ENCODE measurements at regions not wholly inside any gene's neighbourhood (a gene's known extent, or its start where the extent isn't known, plus 50 kb on each side); places are given as distances from the start of the nearest gene placed in this dataset.

DNA sequence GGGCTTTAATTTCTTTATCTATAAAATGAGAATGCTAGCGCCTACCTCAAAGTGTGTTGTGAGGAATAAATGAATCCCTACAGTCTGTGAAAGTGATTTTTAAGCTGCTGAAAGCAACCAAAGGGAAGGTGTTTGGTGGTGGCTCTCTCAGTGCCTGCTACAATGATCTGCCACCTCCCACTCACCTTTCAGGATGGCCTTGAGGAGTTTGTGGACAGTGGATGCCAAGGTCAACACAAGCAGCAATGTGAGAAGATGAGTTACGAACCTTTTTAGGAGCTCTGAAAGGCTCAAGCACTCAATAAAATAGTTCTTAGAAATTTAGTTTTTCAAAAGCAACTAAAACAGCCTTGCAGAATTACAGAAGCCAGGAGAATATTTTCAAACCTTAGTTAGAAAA lies 176.6 kb upstream of the DPT start:
- in situ Hi-C loops (cut with HindIII; ENCODE audit: low pct_unique_long_range_greater_than_20kb, low sequenced_read_pairs): no loop called here
- no peak for DNase-seq (ENCODE audit: low read depth)

DNA sequence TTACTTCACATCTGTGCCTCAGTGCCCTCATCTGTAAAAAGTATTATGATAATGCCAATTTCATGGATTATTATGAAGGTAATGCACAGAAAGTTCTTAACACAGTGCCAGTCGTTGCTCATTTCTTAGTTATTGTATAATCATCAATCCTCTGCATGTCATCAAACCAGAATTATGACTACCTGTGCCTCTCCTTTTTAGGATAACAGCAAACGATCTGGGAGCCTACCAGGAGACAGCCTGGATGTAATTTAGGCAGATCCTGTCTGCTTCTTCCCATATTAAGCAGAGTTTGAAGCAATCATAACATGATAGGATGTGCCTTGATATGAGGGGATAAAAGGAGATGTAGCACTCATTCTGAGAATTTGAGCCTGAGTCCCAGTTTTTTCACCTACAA lies 177.4 kb upstream of the DPT start:
- in situ Hi-C loops (cut with HindIII; ENCODE audit: low pct_unique_long_range_greater_than_20kb, low sequenced_read_pairs): no loop called here
- no peak for DNase-seq (ENCODE audit: low read depth)

DNA sequence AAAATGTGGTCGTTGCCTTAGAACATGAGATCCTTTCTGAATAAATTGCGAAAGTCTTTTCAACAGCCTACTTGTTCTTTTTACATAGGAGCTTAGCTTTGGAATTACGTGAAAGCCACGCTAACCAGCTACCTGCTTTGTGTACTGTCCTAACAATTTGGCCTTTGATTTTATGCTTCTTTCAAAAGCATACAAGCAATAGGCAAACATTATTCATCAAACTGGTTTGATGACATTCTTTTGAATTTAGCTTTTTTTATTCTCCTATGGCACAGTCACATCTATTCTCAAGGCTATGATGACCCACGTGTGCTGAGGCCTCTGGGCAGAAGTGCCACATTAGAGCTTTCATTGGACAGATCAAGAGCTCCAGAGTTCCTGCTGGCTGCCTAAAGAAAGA lies 178.0 kb upstream of the DPT start:
- DNase-seq (ENCODE audit: low read depth): no peak

DNA sequence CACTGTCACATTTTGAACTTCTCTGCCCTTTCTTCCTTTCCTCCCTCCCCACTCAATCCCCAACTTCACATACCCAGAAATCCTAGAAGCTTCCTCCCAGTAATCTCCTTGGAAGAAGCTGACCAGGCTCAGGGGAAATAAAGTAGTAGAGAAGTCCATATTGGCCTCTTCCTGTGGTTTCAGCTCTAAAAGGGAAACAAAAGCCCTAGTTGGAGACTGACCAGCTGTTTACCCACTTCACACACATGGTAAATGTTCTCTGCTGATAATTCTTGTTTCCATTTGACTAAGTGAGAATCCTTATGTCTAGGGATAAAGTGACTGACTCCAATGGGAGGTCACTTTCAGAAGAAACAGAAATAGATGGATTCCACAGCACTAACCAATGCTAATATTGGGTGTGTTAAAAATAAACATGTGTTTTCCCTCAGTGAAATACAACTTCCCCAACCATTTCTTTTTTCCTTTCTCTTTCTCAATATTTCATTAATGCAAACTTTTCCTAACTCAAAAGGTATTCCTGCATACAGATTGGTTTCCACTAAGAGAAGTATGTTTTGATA lies 178.9 kb upstream of the DPT start:
- in situ Hi-C loops (cut with HindIII; ENCODE audit: low pct_unique_long_range_greater_than_20kb, low sequenced_read_pairs): no loop called here
- DNase-seq (ENCODE audit: low read depth): no peak

More for the DNA sequence above, 178.0 kb upstream of the DPT start:
- in situ Hi-C loops (cut with HindIII; ENCODE audit: low pct_unique_long_range_greater_than_20kb, low sequenced_read_pairs): no loop called here

DNA sequence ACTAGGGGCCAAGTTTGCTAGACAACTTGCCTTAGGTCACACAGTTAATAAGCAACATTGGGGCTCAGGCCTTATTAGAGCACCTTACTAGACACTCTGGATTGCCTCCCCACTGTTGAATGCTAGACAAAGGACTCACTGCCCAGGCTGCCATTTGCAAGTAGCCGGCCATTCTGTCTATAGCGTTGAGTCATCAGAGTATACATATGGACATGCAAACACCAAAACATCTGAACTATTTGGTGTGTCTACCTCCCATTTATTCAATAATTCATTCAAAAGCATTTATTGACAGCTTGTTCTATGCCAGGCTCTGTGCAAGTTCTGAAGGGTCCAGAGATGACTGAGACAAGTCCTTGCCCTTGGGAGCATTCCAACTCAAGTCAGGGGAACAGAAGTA lies 181.4 kb upstream of the DPT start:
- DNase-seq (ENCODE audit: low read depth): no peak
- in situ Hi-C loops (cut with HindIII; ENCODE audit: low pct_unique_long_range_greater_than_20kb, low sequenced_read_pairs): no loop called here

DNA sequence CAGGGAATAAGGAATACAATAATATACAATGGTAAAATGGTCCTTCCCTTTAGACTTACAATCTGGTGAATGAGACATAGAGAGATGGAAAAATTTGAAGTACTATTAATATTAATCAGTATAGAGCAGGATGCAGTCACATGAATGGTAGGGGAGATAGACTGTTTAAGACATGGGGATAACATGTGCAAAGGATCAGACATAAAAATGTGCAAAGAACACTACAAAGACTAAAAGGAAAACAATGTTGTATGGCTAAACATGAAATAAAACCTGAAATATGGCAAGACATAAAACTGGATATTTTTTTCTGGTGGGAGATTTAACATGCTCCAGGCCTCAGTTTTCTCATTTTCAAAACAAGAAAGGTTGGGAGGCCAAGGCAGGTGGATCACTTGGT lies 182.4 kb upstream of the DPT start:
- in situ Hi-C loops (cut with HindIII; ENCODE audit: low pct_unique_long_range_greater_than_20kb, low sequenced_read_pairs): no loop called here
- no peak for DNase-seq (ENCODE audit: low read depth)

DNA sequence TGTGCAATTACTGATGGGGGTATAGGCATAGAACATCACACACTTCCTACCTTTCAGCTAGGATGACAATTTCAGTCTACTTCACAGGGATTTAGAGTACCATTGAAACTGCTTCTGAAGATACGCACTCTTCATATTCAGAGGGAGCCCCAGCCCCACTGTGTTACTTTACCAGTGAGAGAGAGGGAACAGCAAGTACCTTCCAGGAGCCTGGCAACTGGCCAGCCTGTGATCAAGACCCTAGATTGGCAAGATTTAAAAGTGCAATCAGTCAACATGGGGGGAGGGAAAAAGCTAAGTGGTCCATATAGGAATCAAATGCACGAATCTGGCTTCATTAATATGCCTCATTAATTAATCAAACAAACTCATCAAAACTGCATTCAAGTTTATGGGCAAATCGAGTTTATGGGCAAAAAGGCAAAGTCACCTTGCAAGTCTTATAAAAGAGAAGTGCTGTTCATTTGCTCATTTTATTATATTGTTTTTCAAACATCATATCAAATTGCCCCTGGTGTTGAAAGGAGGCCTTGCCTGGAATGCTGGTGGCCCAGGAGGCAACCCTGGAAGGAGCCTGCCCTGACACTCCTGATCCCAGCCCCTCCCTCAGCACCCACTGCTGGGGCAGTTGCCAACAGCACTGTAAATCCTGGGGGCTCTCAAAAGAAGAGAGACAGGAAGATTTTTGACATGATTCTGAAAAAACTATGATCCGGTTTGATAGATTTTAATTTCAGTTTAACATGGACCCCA lies 184.9 kb upstream of the DPT start:
- in situ Hi-C loops (cut with HindIII; ENCODE audit: low pct_unique_long_range_greater_than_20kb, low sequenced_read_pairs): no loop called here
- no peak for DNase-seq (ENCODE audit: low read depth)

DNA sequence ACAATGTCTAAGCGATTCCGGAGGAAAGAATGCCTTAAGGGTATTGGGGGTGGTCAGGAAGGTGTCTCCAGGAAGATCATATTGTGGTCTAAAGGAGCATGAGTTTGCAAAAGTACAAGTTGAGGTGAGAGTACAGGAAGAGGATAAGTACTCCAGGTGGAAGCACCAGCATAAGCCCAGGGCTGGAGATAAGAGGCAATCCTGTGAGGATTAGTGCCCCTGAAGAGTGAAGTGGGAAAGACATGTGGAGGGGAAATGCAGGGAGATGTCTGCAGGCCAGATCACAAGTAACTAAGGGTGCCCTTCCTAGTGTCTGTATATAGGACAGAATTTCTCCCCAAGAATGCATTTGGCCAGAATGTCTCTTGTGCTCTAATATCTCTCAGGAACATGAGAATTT lies 188.3 kb upstream of the DPT start:
- in situ Hi-C loops (cut with HindIII; ENCODE audit: low pct_unique_long_range_greater_than_20kb, low sequenced_read_pairs): no loop called here
- DNase-seq (ENCODE audit: low read depth): no peak

DNA sequence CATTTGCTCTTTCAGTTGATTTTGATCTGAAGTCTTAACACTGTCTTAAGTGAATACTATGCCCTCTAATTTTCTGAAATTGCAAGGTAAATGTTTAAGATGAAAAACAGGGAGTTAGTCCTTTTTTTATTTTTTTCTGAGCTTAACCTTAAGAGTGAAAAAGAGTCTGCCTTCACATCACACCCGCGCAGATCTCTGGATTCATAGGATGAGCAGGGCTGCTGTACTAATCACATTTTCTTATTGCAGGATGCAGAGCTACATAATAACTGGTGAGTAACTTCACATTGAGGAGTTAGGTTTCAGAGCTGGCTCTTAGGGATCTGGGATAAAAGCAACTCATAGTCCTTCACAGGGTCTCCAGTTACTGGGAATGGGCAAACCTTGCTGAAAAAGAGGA lies 188.7 kb upstream of the ATP1B1 start:
- in situ Hi-C loops (cut with HindIII; ENCODE audit: low pct_unique_long_range_greater_than_20kb, low sequenced_read_pairs): no loop called here
- no peak for DNase-seq (ENCODE audit: low read depth)

DNA sequence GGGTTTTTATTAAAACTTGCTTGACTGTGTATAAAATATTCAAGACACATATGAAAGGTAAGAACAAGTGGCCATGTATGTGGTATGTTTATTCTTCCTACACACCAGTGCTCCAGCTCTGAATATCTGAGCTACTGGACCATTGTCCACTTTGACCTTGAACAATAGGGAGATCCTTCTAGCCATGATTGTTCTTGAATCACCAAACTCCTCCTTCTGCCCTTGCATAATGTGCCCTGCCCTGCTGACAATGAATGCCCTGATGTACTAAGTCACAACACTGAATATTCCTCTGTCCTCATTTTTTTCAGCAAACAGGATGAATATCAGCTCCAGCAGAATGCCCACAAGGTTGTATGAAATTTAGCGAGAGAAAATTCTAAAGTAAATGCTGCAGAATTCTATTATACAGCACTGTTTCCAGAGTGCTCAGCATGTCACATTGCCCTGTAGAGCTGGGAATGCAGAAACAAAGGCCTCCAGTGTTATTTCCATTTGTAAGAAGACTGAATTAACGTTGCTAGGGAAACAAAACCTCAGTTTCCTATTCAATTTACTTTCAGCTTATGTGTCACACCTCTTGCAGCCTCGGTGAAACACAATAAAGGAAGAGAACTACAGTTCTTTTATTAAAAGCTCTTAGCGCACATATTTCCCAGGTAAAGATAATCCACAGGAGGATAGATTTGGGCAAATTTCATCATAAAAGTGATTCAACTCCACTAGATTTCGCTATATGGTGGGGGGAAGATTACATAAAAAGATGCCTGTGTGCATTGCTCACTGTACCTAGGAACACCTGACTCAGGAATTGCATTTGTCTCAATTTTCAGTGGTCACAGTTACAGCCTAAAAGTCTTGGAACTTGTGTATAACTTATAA lies 187.4 kb upstream of the ATP1B1 start:
- in situ Hi-C loops (cut with HindIII; ENCODE audit: low pct_unique_long_range_greater_than_20kb, low sequenced_read_pairs): no loop called here
- DNase-seq (ENCODE audit: low read depth): no peak

DNA sequence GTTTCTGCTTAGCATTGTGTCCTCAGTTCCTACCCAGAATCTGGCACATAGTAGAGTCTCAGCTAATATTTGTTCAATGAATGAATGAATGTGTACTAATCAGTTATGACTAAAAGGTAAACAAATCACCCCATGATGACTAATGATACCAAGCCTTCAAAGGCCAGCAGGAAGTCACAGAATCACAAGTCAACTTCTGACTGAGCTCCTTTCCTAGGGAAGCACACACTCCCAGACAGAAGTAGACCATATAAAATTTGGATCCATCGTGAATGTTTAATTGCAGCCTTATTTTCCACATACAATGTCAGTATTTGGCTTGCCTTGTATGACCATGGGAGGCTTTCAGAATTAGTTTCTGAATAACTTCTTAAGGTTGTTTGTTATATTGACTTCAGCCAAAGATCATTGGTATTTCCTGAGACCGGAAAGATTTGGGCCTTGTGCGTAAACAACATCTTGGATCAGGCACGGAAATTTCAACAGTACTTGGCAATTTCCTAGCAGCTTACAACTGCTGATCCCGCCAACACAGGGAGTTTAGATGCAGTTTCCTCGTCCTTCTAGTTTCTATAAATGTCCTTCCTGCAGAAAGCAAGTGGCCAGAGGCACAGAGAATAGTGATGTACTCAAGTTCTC lies 185.9 kb upstream of the ATP1B1 start:
- in situ Hi-C loops (cut with HindIII; ENCODE audit: low pct_unique_long_range_greater_than_20kb, low sequenced_read_pairs): no loop called here
- DNase-seq (ENCODE audit: low read depth): no peak

DNA sequence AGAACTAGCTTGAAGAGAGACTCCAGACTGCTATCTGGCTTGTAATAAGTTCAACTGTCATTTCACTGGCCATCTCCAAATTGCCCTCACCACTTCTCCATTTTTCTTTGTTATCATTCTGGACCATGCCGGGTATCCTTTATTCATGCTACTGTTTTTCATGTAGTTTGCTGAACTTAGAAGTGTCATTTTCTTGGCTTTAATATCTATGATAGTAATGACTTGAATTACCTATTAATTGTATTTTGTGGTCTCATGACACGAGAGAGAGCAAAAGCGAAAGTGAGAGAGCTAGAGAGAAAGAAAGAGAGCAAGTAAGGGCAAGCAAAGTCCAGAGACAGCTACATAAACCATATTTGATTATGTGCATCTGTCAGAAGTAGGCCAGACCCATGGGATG lies 184.9 kb upstream of the ATP1B1 start:
- DNase-seq (ENCODE audit: low read depth): no peak
- in situ Hi-C loops (cut with HindIII; ENCODE audit: low pct_unique_long_range_greater_than_20kb, low sequenced_read_pairs): no loop called here

DNA sequence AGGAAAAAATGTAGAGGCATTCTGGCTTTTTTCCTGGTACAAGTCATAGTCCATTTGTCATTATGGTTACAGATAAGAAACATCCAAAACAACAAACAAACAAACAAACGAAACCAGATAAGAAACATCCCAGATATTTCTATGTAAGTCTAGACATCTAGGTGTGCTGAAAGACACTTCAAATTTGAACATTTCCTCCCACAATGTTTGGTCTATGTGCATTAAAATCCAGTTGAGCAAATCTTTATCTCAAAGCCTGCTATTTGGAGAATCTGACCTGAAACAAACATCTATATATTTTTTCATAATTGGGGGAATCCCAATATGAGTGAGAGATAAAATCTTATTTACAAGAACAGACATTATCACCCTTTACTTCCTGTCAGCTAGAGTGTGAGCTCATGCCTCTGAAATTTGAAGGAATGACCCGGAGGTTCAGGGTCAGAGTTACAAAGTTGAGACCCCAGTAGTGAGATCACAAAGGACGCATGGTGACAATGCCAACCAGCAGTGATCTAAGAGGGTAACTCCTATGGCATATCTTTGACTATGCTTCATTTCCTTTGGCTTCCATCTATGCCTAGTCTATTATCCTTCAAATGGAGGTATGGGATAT lies 182.9 kb upstream of the ATP1B1 start:
- in situ Hi-C loops (cut with HindIII; ENCODE audit: low pct_unique_long_range_greater_than_20kb, low sequenced_read_pairs): no loop called here
- no peak for DNase-seq (ENCODE audit: low read depth)

DNA sequence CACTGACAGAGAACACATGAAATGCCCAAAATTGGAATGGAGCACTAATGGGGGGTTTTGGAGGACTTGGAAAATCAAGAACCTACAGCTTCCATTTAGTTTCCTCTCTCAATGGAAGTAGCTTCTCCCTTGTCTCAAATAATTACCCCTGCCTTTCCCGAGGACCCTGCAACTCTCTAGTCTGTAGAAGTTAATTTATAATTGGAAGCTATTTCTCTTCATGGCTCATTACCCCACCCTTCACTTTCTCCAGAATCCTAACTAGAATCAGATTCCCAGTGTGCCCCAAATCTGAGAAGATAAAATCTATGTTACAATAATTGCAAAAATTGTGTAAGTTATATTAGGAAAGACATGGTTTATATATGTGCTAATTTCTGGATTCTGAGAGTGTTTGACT lies 181.5 kb upstream of the ATP1B1 start:
- in situ Hi-C loops (cut with HindIII; ENCODE audit: low pct_unique_long_range_greater_than_20kb, low sequenced_read_pairs): no loop called here
- no peak for DNase-seq (ENCODE audit: low read depth)

DNA sequence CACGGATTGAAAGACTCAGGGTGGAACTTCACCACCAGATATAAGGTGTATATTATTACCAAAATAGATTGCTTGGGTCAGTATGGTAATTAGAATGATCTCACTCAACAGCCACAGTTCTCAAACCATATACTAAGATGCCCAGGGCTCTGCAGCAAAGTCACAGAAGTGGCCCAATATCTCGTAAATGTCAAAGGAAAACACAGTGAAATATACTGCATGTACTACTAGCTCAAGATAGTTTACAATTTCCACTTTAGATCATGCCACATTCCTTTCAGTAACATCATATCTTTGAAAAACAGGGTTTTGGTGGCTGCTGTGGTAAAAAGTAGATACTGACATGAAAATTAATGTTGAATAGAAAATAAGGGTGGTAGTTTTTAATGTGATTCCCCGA lies 180.3 kb upstream of the ATP1B1 start:
- in situ Hi-C loops (cut with HindIII; ENCODE audit: low pct_unique_long_range_greater_than_20kb, low sequenced_read_pairs): no loop called here
- no peak for DNase-seq (ENCODE audit: low read depth)

DNA sequence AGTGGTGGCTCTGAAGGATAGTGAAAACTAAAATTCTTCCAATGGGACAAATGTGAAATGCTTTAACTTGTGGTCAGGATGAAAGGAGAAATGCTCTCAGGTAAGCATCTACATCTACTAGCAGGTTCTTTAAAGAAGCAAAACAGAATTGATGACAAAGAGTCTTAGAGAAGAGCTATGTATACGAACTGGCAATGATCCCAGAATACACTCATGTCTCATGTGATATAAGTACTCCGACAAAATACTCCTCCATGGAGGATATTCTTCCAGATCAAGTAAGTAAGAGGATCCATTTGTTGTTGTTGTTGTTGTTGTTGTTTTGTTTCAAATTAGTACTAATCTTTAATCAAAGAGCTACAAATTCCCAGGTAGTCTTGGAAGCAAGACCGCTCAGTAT lies 174.0 kb upstream of the ATP1B1 start:
- in situ Hi-C loops (cut with HindIII; ENCODE audit: low pct_unique_long_range_greater_than_20kb, low sequenced_read_pairs): no loop called here
- no peak for DNase-seq (ENCODE audit: low read depth)

DNA sequence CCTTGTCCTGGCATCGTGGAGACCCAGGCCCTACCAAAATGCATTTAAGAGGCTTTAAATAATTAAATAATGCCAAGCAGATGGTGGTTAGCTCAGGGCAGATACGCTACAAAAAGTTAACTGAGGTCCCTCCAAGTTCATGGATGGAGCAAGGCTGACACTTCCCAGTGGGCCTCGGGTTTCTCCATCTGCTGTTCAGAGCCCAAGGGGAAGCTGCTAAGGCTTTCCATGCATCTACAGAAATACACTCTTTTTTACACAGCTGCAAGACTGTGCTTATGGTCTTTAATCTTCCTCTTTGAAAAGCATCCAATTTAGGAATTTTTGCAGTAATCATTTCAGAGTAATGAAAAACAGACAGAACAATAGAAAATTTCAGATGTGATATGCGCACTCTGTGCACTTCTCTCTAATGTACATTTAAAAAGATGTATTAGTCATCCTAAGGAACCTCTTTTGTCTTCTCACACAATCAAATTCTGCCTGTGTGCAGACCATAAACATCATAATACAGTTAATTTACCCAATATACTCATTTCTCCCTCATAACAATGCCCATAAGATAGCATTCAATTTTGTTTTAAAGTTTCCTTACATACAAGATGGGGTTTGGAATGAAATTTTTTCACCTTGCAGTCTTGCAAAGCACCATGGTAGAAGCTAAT lies 173.2 kb upstream of the ATP1B1 start:
- DNase-seq (ENCODE audit: low read depth): no peak
- in situ Hi-C loops (cut with HindIII; ENCODE audit: low pct_unique_long_range_greater_than_20kb, low sequenced_read_pairs): no loop called here
